ENCODE measurements at regions not wholly inside any gene's neighbourhood (a gene's known extent, or its start where the extent isn't known, plus 50 kb on each side); places are given as distances from the start of the nearest gene placed in this dataset.

GRCh38 chr12:76708296-76708695, 55.6 kb upstream of the ZDHHC17 start:
- no peaks in the 10 kb centered on the region for H3K36me3 Mint-ChIP-seq (ENCODE audit: insufficient read depth, unreplicated experiment)
- no TSS peak for BruUV-seq (replicated peaks)
- DNase-seq, result no peak
- intact Hi-C loops (cut with micrococcal nuclease; ENCODE audit: unreplicated experiment), result no loop called here
- peaks cover 25% of the 10 kb centered on the region for H3K4me1 Mint-ChIP-seq (ENCODE audit: low read depth, unreplicated experiment)
- H3K4me3 ChIP-seq (ENCODE audit: low read depth, low read length), result no peak overlapping the region
- H3K27ac Mint-ChIP-seq (ENCODE audit: unreplicated experiment), result no peak overlapping the region
- no peaks in the 10 kb centered on the region for H3K36me3 ChIP-seq (ENCODE audit: control insufficient read depth, insufficient read depth, low read length)
- no peaks in the 10 kb centered on the region for H3K27me3 Mint-ChIP-seq (ENCODE audit: insufficient read depth, unreplicated experiment)
- no peaks in the 10 kb centered on the region for H3K9me3 ChIP-seq
- ChIA-PET CTCF (no interaction called here), POLR2A (no interaction called here)
- peaks cover 29% of the 10 kb centered on the region for H3K4me1 ChIP-seq
- no peak for TF ChIP-seq CTCF (IDR thresholded peaks at IDR 0.05; ENCODE audit: insufficient read depth in 1 of 2, low read depth in 1 of 2, low read length in 1 of 2, severe bottlenecking in 1 of 2, unreplicated experiment in 1 of 2)
- H3K9me3 Mint-ChIP-seq (ENCODE audit: unreplicated experiment), result no peaks in the 10 kb centered on the region
- H3K4me3 Mint-ChIP-seq (ENCODE audit: unreplicated experiment), result no peak overlapping the region
- H3K27me3 ChIP-seq (replicated peaks; ENCODE audit: control insufficient read depth, insufficient read depth, low read length), result no peaks in the 10 kb centered on the region

DNA sequence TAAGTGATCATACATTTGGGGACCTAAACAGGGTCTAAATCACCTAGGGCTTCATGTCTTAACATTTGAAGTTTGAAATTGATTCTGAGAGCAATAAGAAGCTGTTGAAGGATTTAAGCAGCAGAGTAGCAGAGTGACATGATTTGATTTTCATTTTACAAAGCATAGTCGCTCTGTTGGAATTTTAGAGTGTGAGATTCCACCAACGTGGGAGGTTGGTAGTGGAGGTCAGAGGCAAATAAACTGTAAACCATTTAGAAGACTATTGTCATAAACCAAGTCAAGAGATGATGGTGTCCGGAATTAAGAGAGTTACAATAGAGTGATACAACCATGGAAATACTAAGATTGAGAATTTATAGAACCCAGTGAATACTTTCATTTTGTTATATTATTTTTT, 52.7 kb upstream of the ZDHHC17 start:
- intact Hi-C loops (cut with micrococcal nuclease; ENCODE audit: unreplicated experiment), result no loop called here
- H3K4me1 Mint-ChIP-seq (ENCODE audit: low read depth, unreplicated experiment), result peaks cover 21% of the 10 kb centered on the region
- no peak for TF ChIP-seq CTCF (IDR thresholded peaks at IDR 0.05; ENCODE audit: insufficient read depth in 1 of 2, low read depth in 1 of 2, low read length in 1 of 2, severe bottlenecking in 1 of 2, unreplicated experiment in 1 of 2)
- H3K9me3 Mint-ChIP-seq (ENCODE audit: unreplicated experiment), result peaks cover 20% of the 10 kb centered on the region
- H3K27me3 Mint-ChIP-seq (ENCODE audit: insufficient read depth, unreplicated experiment), result no peaks in the 10 kb centered on the region
- no peak overlapping the region for H3K27ac Mint-ChIP-seq (ENCODE audit: unreplicated experiment)
- no peaks in the 10 kb centered on the region for H3K36me3 Mint-ChIP-seq (ENCODE audit: insufficient read depth, unreplicated experiment)
- POLR2A ChIA-PET, result no interaction called here
- no TSS peak for BruUV-seq (replicated peaks)
- Histone ChIP-seq H3K9me3 (no peaks in the 10 kb centered on the region), H3K36me3 (ENCODE audit: control insufficient read depth, insufficient read depth, low read length) (no peaks in the 10 kb centered on the region), H3K4me3 (ENCODE audit: low read depth, low read length) (no peak overlapping the region), H3K27me3 (replicated peaks; ENCODE audit: control insufficient read depth, insufficient read depth, low read length) (no peaks in the 10 kb centered on the region), H3K4me1 (peaks cover 40% of the 10 kb centered on the region)
- no peak overlapping the region for H3K4me3 Mint-ChIP-seq (ENCODE audit: unreplicated experiment)
- no peak for DNase-seq
- CTCF ChIA-PET, result no interaction called here

- H3K4me1 Mint-ChIP-seq (ENCODE audit: low read depth, unreplicated experiment), result peaks cover 22% of the 10 kb centered on the region
- peaks cover 20% of the 10 kb centered on the region for H3K9me3 Mint-ChIP-seq (ENCODE audit: unreplicated experiment)
- no peaks in the 10 kb centered on the region for H3K27me3 Mint-ChIP-seq (ENCODE audit: insufficient read depth, unreplicated experiment)
- no peaks in the 10 kb centered on the region for H3K36me3 Mint-ChIP-seq (ENCODE audit: insufficient read depth, unreplicated experiment)
- Histone ChIP-seq H3K27me3 (replicated peaks; ENCODE audit: control insufficient read depth, insufficient read depth, low read length) (no peaks in the 10 kb centered on the region), H3K36me3 (ENCODE audit: control insufficient read depth, insufficient read depth, low read length) (no peaks in the 10 kb centered on the region), H3K9me3 (no peaks in the 10 kb centered on the region), H3K4me3 (ENCODE audit: low read depth, low read length) (no peak overlapping the region), H3K4me1 (peaks cover 34% of the 10 kb centered on the region)
- intact Hi-C loops (cut with micrococcal nuclease; ENCODE audit: unreplicated experiment), result no loop called here
- no peak for TF ChIP-seq CTCF (IDR thresholded peaks at IDR 0.05; ENCODE audit: insufficient read depth in 1 of 2, low read depth in 1 of 2, low read length in 1 of 2, severe bottlenecking in 1 of 2, unreplicated experiment in 1 of 2)
- H3K27ac Mint-ChIP-seq (ENCODE audit: unreplicated experiment), result no peak overlapping the region
- no peak for DNase-seq
- ChIA-PET POLR2A (no interaction called here), CTCF (no interaction called here)
- no TSS peak for BruUV-seq (replicated peaks)
- no peak overlapping the region for H3K4me3 Mint-ChIP-seq (ENCODE audit: unreplicated experiment)
Measured at GRCh38 chr12:76713130-76713529, 50.8 kb upstream of the ZDHHC17 start.

All from Caco-2 (cell line).